Spleen (tissue), 11 donors: ENCODE measurements at regions not wholly inside any gene's neighbourhood (a gene's known extent, or its start where the extent isn't known, plus 50 kb on each side); places are given as distances from the start of the nearest gene placed in this dataset.

ENCODE experiments used
- DNase-seq: peaks from one replicate; pipeline ENCODE4 v3.0.0-alpha.2; 2020
- H3K27ac ChIP-seq, 8 donors: fragments of 200-600 bp; sonication (generic) in 7 of 8; 1 replicate in 4 of 8; 2 replicates in 4 of 8; pipeline versions ENCODE4 v1.5.0 to v1.8.0; 2016 to 2021; ENCODE audit warnings: inconsistent platforms in 4 of 8, mild to moderate bottlenecking in 4 of 8, moderate library complexity in 1 of 8
- H3K27me3 ChIP-seq, 7 donors: fragments of 200-600 bp; sonication (generic) in 6 of 7; replicated peaks in 1 of 7; 1 replicate in 4 of 7; 2 replicates in 3 of 7; pipeline versions ENCODE4 v1.5.0 to v1.8.0; 2016 to 2021; ENCODE audit warnings: inconsistent platforms in 3 of 7, mild to moderate bottlenecking in 1 of 7
- H3K36me3 ChIP-seq, 6 donors: fragments of 200-600 bp; sonication (generic) in 5 of 6; 1 replicate in 4 of 6; 2 replicates in 2 of 6; pipeline versions ENCODE4 v1.5.0 to v1.8.0; 2016 to 2021; ENCODE audit warnings: inconsistent platforms in 2 of 6
- H3K4me1 ChIP-seq, 6 donors: fragments of 200-600 bp; sonication (generic) in 5 of 6; 1 replicate in 3 of 6; 2 replicates in 3 of 6; pipeline versions ENCODE4 v1.5.0 to v1.8.0; 2016 to 2021; ENCODE audit warnings: inconsistent platforms in 3 of 6
- H3K4me3 ChIP-seq, 8 donors: fragments of 200-600 bp; sonication (generic) in 7 of 8; 1 replicate in 4 of 8; 2 replicates in 4 of 8; pipeline versions ENCODE4 v1.5.0 to v1.8.0; 2016 to 2021; ENCODE audit warnings: inconsistent platforms in 4 of 8, mild to moderate bottlenecking in 4 of 8, moderate library complexity in 2 of 8
- H3K9me3 ChIP-seq, 8 donors: fragments of 200-600 bp; sonication (generic) in 7 of 8; 1 replicate in 4 of 8; 2 replicates in 4 of 8; pipeline versions ENCODE4 v1.5.0 to v1.8.0; 2016 to 2021; ENCODE audit warnings: inconsistent platforms in 4 of 8
- POLR2A ChIP-seq, 3 donors: fragments of 450-650 bp; IDR thresholded peaks; one replicate each; pipeline ENCODE4 v1.5.1; 2017; ENCODE audit warnings: antibody characterized with exemption in 3 of 3, mild to moderate bottlenecking in 1 of 3
- POLR2AphosphoS5 ChIP-seq, 3 donors: sonication (generic); formaldehyde crosslinking; IDR thresholded peaks; one replicate each; pipeline ENCODE4 v1.5.1; 2017; ENCODE audit warnings: antibody characterized with exemption in 3 of 3
- WGBS, 5 donors: extraction: QIAGEN DNeasy Blood & Tissue Kit in 3 of 5; methylation state at CpG; one replicate each; pipeline versions ENCODE4 v1.1.5 to v1.1.7; 2013 to 2018; 5-methylcytosine and 5-hydroxymethylcytosine counted together
- intact Hi-C: fragments of 100-400 bp; cut with DNase I; formaldehyde crosslinking; loops from one replicate; pipeline ENCODE4 v1.15.0; 2023; ENCODE audit warnings: low total_unique reads
- TF ChIP-seq, protein P1 (sequence below), 11 experiments: fragments of 200-600 bp in 7 of 11; fragments of 450-650 bp in 4 of 11; sonication (generic) in 4 of 11; IDR thresholded peaks in 8 of 11; conservative IDR thresholded peaks in 3 of 11; 1 replicate in 7 of 11; 2 replicates in 4 of 11; pipeline versions ENCODE4 v1.4.0 to v1.8.0; 2016 to 2021; ENCODE audit warnings: antibody characterized with exemption in 11 of 11, inconsistent platforms in 4 of 11, mild to moderate bottlenecking in 1 of 11
- donor health status: healthy with polysubstance abuse.
- donor health status: DM: no; HTN: no; CAD: no; lungs with moderate emphysema.
- donor health status: DM: no; HTN: no; CAD: no.
- donor health status: Bipolar disorder and iron deficiency.
- donor health status: healthy.
- donor health status: DM: no; HTN: no; CAD: no.
- donor health status: DM: yes; HTN: yes; CAD: no.

DNA sequence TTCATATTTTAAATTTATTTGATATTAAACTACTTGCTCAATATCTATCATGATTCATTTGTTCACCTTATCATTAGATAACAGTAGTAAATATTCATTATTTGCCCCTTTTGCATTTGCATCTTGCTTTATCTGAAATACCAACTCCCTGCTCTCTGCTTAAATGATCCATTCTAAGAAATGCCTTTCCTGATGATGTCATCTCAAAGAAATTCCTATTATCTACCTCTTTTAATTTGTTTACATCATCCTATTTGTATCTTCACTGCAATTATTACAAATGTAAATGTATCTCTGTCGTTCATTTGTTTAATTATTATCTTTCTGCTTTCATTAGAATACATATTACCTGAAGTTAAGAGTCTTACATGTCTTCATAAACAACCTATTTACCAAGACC, 549.9 kb downstream of the CBLN2 start:
- TF ChIP-seq POLR2AphosphoS5 (IDR thresholded peaks at IDR 0.05) (no peak), POLR2A (IDR thresholded peaks at IDR 0.05) (no peak)
- TF ChIP-seq, protein P1, sequence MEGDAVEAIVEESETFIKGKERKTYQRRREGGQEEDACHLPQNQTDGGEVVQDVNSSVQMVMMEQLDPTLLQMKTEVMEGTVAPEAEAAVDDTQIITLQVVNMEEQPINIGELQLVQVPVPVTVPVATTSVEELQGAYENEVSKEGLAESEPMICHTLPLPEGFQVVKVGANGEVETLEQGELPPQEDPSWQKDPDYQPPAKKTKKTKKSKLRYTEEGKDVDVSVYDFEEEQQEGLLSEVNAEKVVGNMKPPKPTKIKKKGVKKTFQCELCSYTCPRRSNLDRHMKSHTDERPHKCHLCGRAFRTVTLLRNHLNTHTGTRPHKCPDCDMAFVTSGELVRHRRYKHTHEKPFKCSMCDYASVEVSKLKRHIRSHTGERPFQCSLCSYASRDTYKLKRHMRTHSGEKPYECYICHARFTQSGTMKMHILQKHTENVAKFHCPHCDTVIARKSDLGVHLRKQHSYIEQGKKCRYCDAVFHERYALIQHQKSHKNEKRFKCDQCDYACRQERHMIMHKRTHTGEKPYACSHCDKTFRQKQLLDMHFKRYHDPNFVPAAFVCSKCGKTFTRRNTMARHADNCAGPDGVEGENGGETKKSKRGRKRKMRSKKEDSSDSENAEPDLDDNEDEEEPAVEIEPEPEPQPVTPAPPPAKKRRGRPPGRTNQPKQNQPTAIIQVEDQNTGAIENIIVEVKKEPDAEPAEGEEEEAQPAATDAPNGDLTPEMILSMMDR (IDR thresholded peaks at IDR 0.05 in 8 of 11, conservative IDR thresholded peaks at IDR 0.05 in 3 of 11): no peak
- no peak overlapping the region for H3K27ac ChIP-seq
- no peaks in the 10 kb centered on the region for H3K36me3 ChIP-seq
- intact Hi-C loops: no loop called here
- DNase-seq: no peak
- H3K4me3 ChIP-seq: no peak overlapping the region
- H3K27me3 ChIP-seq: no peaks in the 10 kb centered on the region
- no peaks in the 10 kb centered on the region for H3K9me3 ChIP-seq
- 63 to 82% (median 71%) methylated on average over 1 of the region's 1 CpG for WGBS, 5 donors
- no peaks in the 10 kb centered on the region for H3K4me1 ChIP-seq

DNA sequence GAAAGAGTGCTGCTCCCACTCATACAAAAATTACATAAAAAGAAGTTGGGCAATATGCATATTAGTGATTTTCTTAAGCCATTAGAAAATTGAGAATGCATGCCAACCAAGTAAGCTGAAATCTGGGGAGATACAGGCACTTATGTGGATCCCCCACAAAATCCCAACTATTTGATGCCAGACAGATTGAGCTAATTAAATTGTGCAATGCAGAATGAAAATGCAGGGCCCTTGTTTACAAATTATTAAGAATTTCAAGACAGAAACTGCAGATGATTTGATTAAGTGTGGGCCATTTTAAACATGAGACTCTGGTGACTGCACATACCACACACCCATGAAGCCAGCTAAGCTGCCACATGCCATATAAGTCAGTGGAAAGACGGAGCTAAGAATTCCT, 554.5 kb downstream of the CBLN2 start:
- Histone ChIP-seq H3K27ac (no peak overlapping the region), H3K4me1 (no peaks in the 10 kb centered on the region), H3K4me3 (no peak overlapping the region), H3K27me3 (no peaks in the 10 kb centered on the region), H3K36me3 (no peaks in the 10 kb centered on the region), H3K9me3 (peaks cover 0 to 20% (median 8%) of the 10 kb centered on the region in 8 donors)
- whole genome bisulfite sequencing, 5 donors: 53 to 75% (median 72%) methylated on average over 1 of the region's 1 CpG
- intact Hi-C loops: no loop called here
- TF ChIP-seq POLR2A (IDR thresholded peaks at IDR 0.05) (no peak), POLR2AphosphoS5 (IDR thresholded peaks at IDR 0.05) (no peak)
- TF ChIP-seq, protein P1 (IDR thresholded peaks at IDR 0.05 in 8 of 11, conservative IDR thresholded peaks at IDR 0.05 in 3 of 11): no peak
- no peak for DNase-seq

DNA sequence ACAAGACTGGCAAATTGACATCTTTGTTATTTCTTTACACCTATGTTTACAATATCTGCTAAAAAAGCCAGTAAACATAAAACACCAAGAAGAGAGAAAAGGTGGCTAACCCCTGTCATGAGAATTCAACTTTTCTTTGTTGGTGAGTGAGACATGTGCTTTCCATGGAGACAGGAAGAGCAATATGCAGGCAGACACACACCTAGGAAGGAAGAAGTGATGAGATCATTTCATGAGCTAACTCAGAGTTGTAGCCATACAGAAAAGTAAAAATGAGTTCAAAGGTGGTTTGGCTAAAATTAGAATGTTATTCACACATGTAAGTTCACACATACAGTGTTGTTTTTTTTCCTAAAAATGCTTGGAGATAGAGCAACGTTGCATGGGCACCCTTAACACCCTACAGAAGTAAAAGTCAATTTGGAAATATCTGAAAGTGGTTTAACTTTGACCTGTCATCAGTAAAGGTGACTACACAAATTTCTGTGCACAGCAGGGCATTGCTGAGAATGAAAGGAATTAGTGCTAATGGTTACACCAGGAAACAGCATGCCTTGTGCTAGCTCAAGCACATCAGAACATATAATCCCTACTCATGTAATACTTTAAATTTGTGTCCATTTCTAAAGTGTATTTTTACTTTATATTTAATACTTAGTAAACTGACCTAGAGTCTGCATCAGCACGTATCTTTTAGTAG, 557.6 kb downstream of the CBLN2 start:
- DNase-seq: no peak
- H3K27me3 ChIP-seq: no peaks in the 10 kb centered on the region
- no peaks in the 10 kb centered on the region for H3K36me3 ChIP-seq
- TF ChIP-seq POLR2AphosphoS5 (IDR thresholded peaks at IDR 0.05) (no peak), POLR2A (IDR thresholded peaks at IDR 0.05) (no peak)
- TF ChIP-seq, protein P1 (IDR thresholded peaks at IDR 0.05 in 8 of 11, conservative IDR thresholded peaks at IDR 0.05 in 3 of 11): no peak
- peaks cover 0 to 42% (median 13%) of the 10 kb centered on the region in 8 donors for H3K9me3 ChIP-seq
- H3K4me3 ChIP-seq: no peak overlapping the region
- no peak overlapping the region for H3K27ac ChIP-seq
- 53 to 69% (median 56%) methylated on average over 2 of the region's 2 CpGs for WGBS, 5 donors
- no peaks in the 10 kb centered on the region for H3K4me1 ChIP-seq
- intact Hi-C loops: no loop called here

GRCh38 chr18:71976744-71977143, 567.4 kb downstream of the CBLN2 start:
- intact Hi-C loops: no loop called here
- no peak overlapping the region for H3K4me3 ChIP-seq
- TF ChIP-seq POLR2A (IDR thresholded peaks at IDR 0.05): no peak
- TF ChIP-seq POLR2AphosphoS5 (IDR thresholded peaks at IDR 0.05): no peak
- TF ChIP-seq, protein P1 (IDR thresholded peaks at IDR 0.05 in 8 of 11, conservative IDR thresholded peaks at IDR 0.05 in 3 of 11): no peak
- 41 to 55% (median 45%) methylated on average over 2 of the region's 2 CpGs for WGBS, 5 donors
- H3K36me3 ChIP-seq: no peaks in the 10 kb centered on the region
- H3K27ac ChIP-seq: no peak overlapping the region
- H3K4me1 ChIP-seq: no peaks in the 10 kb centered on the region
- no peak for DNase-seq
- H3K27me3 ChIP-seq: no peaks in the 10 kb centered on the region
- no peaks in the 10 kb centered on the region for H3K9me3 ChIP-seq
